ELR (cell line): ENCODE measurements at regions not wholly inside any gene's neighbourhood (a gene's known extent, or its start where the extent isn't known, plus 50 kb on each side); places are given as distances from the start of the nearest gene placed in this dataset.

ENCODE experiments used
- DNase-seq: peaks from one replicate; pipeline ENCODE4 v3.0.0-alpha.2; 2015; ENCODE audit warnings: low read depth

GRCh38 chr10:130869179-130869841 is 442.2 kb downstream of the TCERG1L start:
- no peak for DNase-seq

DNA sequence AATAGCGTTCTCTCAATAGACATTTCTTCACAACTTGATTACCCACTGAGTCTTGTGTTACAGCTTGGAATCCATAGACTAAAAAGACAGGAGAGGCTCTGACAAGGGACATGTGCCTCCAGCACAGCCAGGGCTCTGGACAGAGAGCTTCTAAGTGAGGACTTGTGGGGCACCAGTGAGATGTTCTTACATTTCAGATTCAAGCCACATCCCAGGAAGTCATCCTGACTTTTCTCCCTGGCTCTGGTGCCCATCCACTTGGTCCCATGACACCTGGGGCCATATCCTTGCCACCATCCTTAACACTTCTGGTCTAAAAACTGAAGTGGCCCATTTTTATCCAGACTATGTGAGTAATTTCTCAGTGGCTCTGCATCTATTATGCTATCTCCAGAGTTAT is 440.1 kb downstream of the TCERG1L start:
- no peak for DNase-seq

GRCh38 chr10:130873636-130874035 is 437.9 kb downstream of the TCERG1L start:
- no peak for DNase-seq

GRCh38 chr10:130875116-130875515 is 436.4 kb downstream of the TCERG1L start:
- no peak for DNase-seq

- no peak for DNase-seq
These were observed 435.5 kb downstream of the TCERG1L start for GRCh38 chr10:130875897-130876472.

GRCh38 chr10:130877126-130877525 is 434.4 kb downstream of the TCERG1L start:
- DNase-seq: no peak

DNA sequence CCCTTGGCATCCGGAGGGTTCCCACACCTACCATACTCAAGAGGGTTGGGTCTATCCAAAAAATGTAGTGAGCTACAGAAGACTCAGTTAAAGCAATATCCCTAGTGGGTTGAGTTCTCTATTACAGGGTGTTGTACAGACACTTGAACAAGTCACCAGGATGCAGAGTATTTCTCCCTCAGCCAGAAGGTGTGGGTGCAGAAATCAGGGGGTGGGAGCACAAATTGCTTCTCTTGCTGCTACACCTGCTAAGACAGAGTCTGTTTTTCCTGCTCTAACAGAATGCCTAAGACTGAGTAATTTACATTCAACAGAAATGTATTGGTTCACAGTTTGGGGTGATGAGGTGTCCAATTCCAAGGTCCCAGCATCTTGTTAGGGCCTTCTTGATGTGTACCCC is 433.4 kb downstream of the TCERG1L start:
- no peak for DNase-seq

DNA sequence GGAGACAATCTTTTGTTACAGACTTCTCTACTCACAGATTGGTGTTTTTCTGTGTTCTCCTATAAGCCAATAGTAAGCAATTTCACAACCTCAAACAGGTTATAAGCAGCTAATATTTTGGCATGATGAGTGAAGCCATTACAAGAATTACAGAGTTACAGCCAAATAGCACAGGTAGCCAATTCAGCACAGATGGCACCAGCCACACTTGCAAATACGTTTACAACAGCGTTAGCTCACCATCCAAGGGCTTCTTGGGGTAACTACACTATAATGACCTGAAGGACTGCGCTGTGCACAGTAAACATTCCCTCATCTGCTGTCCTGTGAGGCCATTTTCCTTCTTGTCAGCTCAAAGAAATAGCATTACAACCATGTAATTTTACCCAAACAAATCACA is 428.6 kb downstream of the TCERG1L start:
- DNase-seq: no peak

DNA sequence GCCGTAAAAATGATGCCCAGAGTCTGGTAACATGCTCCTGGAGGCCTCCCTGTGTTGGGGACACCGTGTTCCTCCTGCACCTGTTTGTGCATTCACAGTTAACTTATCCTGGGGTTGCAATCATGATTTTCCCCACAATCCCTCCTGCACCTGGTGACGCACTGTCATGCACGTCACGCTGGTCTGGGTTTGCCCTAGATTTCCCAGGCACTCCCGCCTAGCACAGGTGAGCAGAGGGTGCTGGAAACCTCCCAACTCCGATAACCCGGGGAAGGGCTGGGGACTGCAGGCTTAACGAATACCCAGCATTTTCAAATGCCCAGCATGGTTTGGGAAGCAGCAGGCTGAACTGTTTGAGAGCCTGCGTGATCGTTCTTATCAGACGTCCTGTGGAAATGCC is 427.1 kb downstream of the TCERG1L start:
- no peak for DNase-seq

- DNase-seq: no peak
These were observed 426.4 kb downstream of the TCERG1L start for GRCh38 chr10:130885021-130885655.

DNA sequence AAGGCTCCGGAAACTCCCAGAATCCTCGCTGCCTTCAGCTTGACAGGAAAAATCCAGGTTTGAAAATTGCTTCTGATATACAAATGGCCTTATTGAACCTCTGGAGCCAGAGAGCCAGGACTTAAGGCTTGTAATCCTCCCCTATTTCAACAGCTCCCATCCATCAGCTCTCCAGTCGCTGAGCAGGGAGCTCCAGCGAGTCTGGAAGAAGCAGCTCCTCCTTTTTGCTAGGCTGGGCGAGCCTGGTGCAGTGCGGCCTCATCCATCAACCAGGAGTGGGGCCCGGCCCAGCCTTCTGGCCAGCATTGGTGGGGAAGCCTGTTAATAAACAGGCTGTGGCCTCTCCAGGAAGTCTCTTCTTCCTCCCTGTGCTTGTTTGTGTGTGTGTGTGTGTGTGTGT is 424.4 kb downstream of the TCERG1L start:
- no peak for DNase-seq

- no peak for DNase-seq
These were observed 423.0 kb downstream of the TCERG1L start for GRCh38 chr10:130888493-130888892.

DNA sequence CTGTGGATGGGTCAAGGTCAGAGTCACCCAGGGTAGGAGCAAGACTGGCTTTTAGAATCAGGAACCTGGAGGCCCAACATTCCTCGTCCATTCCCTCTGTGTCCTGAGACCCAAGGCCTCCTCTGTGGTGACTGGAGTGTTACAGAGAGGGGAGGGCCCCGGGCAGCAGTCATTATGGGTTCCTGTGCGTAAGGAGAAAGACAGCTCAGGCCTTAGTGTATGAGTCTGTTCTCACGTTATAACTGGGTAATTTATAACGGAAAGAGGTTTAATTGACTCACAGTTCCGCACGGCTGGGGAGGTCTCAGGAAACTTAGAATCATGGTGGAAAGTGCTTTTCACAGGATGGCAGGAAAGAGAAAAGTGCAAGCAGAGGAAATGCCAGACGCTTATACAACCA is 422.3 kb downstream of the TCERG1L start:
- no peak for DNase-seq

- no peak for DNase-seq
These were observed 421.7 kb downstream of the TCERG1L start for GRCh38 chr10:130889780-130890179.

DNA sequence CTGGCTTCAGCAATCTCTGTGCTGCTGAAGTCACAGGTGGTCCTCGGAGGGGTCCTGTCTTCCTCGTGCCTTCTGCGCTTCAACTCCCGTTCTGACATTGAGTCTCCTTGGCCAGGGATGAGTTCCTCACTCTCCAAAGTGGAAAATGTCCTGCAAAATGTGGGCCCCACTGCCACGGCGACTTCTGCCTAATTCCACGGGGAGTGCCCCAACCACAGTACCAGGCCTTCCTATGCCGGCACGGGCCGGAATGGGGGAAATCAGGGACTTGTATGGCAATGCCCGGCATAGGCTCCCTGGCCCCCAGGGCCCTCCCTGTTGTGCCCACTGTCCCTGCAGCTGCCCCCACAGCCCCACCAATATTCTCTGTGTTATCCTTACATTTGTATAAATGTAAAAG is 420.5 kb downstream of the TCERG1L start:
- no peak for DNase-seq

GRCh38 chr10:130894471-130894870 is 417.1 kb downstream of the TCERG1L start:
- no peak for DNase-seq

GRCh38 chr10:130895161-130895560 is 416.4 kb downstream of the TCERG1L start:
- no peak for DNase-seq

DNA sequence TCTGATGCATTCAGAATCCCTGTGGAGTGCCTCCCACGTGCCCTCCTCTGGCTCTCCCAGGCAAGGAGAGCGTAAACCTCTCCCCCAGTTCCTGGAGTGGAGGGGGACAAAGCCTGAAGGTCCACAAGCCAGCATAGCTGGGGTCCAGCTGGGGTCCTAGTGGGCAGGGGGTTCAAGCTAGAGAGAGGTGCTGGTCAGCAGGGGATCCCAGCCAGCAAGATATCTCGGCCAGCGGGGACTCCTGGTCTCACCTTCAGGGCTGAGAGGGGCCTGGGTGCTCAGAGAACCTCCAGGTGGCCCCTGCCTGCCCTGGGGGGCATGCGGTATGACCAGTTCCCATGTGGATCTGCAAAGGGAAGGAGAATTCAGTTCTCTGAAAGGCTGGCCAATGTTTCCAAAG is 413.7 kb downstream of the TCERG1L start:
- DNase-seq: no peak

DNA sequence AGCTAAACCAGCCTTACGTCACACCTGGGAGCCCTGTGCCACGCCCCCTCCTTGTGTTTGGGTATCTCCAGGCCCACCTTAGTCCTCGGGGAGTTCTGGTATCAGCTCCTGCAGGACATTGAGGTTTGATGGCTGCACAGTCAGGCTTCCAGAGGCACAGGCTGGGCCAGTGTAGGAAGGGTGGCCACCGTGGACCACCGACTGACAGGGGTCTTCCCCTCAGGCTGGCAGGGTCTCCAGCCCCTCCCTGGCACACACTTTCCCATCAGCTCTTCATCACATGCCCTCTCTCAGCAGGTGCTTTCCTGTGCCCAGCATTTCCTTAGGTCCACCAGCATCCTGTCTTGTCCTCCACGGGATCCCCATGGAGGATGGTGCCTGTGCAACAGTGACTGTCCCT is 413.1 kb downstream of the TCERG1L start:
- no peak for DNase-seq

GRCh38 chr10:130899856-130900255 is 411.7 kb downstream of the TCERG1L start:
- DNase-seq: no peak

DNA sequence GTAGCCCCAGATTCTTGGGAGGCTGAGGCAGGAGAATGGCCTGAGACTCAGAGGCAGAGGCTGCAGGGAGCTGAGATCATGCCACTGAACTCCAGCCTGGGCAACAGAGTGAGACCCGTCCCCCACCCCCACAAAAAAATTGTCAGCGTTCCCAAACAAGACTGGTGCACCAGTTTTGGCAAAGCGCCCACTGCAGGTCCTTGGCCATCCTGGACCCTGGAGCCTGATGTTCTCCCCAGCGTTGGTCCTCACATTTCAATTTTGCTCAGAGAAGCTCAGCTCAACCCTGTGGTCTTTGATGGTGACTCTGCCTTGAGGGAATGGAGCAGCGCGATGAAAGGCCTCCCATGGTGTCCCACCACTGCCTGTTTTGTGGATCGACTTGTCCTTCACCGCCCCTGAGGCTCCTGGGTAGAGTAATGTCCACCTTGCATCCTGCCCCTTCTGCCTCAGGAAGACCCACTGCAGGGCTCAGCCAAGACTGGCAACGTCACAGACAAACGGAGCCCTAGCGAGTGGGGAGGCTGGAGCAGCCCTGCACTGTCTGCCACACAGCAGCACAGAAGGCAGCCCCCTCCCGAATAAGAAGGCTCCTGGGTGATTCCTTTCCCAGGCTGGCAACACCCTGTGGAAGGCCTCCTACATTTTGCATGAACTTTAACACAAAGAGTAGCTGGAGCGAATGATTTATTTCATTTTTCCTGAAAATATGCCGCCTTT is 410.9 kb downstream of the TCERG1L start:
- DNase-seq: no peak

DNA sequence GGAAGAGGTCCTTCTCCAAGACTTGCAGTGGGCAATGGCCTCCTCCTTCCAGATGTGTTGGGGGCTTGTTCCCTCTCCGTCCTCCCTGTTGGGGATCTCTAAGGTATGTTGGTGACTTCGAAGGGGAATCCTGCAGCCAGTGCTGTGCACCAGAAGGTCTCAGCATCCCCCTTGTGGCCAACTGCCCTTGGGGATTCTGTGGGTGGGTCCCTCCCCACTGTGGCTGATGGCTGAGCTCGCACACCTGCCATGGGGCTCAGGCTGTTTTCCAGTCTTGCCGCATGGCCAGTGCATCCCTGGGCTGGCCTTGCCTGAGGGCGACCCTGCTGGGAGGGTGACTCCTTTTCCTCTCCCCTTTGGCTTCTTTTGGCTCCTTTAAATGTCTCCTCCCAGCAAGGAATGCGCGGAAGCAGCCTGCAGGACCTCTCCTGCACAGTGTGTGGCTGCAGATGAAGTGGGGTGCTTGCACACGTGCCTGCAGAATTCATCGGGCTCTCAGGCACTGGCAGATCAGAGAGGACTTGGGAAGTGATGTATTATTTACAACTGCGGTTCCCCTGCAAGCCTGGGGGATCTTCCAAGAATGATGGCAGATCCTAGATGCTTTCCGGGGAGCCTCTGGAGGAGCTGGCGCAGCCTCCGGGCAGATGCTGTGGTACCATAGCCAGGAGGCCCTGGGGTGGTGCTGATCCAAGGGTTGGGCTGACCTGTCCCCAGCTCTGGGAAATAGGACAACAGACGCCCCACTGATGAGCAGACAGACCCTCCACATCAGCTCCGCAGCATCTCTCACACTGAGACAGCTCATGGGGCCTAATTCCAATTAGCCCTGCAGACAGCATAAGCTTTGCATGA is 410.0 kb downstream of the TCERG1L start:
- no peak for DNase-seq
